OCI-LY7 (cell line): ENCODE measurements at regions not wholly inside any gene's neighbourhood (a gene's known extent, or its start where the extent isn't known, plus 50 kb on each side); places are given as distances from the start of the nearest gene placed in this dataset.

Experiments
- CTCF ChIP-seq: fragments of 200-600 bp; sonication (generic); conservative IDR thresholded peaks from 2 replicates; pipeline ENCODE4 v1.5.1; 2014; ENCODE audit warnings: mild to moderate bottlenecking, antibody characterized with exemption, low read length, moderate library complexity, mixed read lengths
- EZH2phosphoT487 ChIP-seq: fragments of 200-600 bp; sonication (generic); IDR thresholded peaks from 2 replicates; pipeline ENCODE4 v1.6.1; 2018; ENCODE audit warnings: low read depth, borderline replicate concordance, mild to moderate bottlenecking, mixed run types, antibody characterized with exemption, low read length, moderate library complexity, mixed read lengths

DNA sequence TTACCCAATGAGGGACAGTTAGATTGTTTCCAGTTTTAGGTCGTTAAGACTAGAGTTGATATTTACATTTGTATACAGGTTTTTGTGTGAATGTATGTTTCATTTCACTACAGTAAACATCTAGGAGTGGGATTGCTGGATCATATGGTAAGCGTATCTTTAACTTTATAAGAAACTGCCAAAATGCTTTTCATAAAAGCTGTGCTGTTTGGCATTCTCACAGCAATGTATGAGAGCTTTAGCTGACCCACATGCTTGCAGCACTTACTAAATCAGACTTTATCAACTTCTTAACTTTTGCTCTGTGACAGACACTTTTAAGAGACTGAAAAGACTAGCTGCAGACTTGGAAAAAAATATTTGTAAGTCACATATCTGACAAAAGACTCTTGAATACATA is 262.5 kb upstream of the PELI2 start:
- TF ChIP-seq CTCF (no peak), EZH2phosphoT487 (no peak)
